HFF-Myc (cell line): ENCODE measurements at regions not wholly inside any gene's neighbourhood (a gene's known extent, or its start where the extent isn't known, plus 50 kb on each side); places are given as distances from the start of the nearest gene placed in this dataset.
"Not testable (repeated sequence)": the region's sequence is repeated elsewhere in the genome, so short reads cannot be mapped to it uniquely, and the experiment has no call there.

Experiments
- DNase-seq: peaks from one replicate; pipeline ENCODE4 v3.0.0-alpha.2; 2011; ENCODE audit warnings: low read depth; ENCODE audit errors: extremely low read depth
- H3K4me3 ChIP-seq: replicated peaks from 2 replicates; pipeline ENCODE4 v1.5.1; 2011; ENCODE audit warnings: low read depth, mild to moderate bottlenecking, control low read depth, low read length
- CTCF ChIP-seq: IDR thresholded peaks from 2 replicates; pipeline ENCODE4 v1.5.1; 2012; ENCODE audit warnings: mild to moderate bottlenecking, low read depth, low read length, control low read depth; ENCODE audit errors: missing control alignments

GRCh38 chrX:128650326-128650725 is 598.1 kb upstream of the ACTRT1 start:
- no peak overlapping the region for H3K4me3 ChIP-seq
- no peak for TF ChIP-seq CTCF
- DNase-seq: no peak

GRCh38 chrX:128634754-128635153 is 582.6 kb upstream of the ACTRT1 start:
- no peak for DNase-seq
- no peak for TF ChIP-seq CTCF
- H3K4me3 ChIP-seq: no peak overlapping the region

- DNase-seq: no peak
- TF ChIP-seq CTCF: no peak
- no peak overlapping the region for H3K4me3 ChIP-seq
Observed at GRCh38 chrX:128623361-128623760, 571.2 kb upstream of the ACTRT1 start.

GRCh38 chrX:128622296-128622695 is 570.1 kb upstream of the ACTRT1 start:
- TF ChIP-seq CTCF: no peak
- no peak for DNase-seq
- no peak overlapping the region for H3K4me3 ChIP-seq

GRCh38 chrX:128619490-128619889 is 567.3 kb upstream of the ACTRT1 start:
- DNase-seq: no peak
- H3K4me3 ChIP-seq: no peak overlapping the region
- no peak for TF ChIP-seq CTCF

- H3K4me3 ChIP-seq: no peak overlapping the region
- no peak for DNase-seq
- no peak for TF ChIP-seq CTCF
Observed at GRCh38 chrX:128616933-128617332, 564.7 kb upstream of the ACTRT1 start.

GRCh38 chrX:128606817-128607216 is 554.6 kb upstream of the ACTRT1 start:
- not testable (repeated sequence) for DNase-seq, H3K4me3 ChIP-seq

GRCh38 chrX:128606357-128606756 is 554.2 kb upstream of the ACTRT1 start:
- not testable (repeated sequence) for H3K4me3 ChIP-seq, DNase-seq
